C4-2B (cell line): ENCODE measurements at regions not wholly inside any gene's neighbourhood (a gene's known extent, or its start where the extent isn't known, plus 50 kb on each side); places are given as distances from the start of the nearest gene placed in this dataset.

Source experiments
- CTCF ChIP-seq: fragments of 450-650 bp; conservative IDR thresholded peaks from 2 replicates; pipeline ENCODE4 v1.5.1; 2017; ENCODE audit warnings: mild to moderate bottlenecking
- ZFX ChIP-seq: fragments of 450-650 bp; IDR thresholded peaks from 2 replicates; pipeline ENCODE4 v1.6.1; 2017

- TF ChIP-seq CTCF = no peak
- TF ChIP-seq ZFX = no peak
These were observed 163.2 kb downstream of the SPCS3 start for GRCh38 chr4:176482972-176483371.
